ENCODE measurements at regions not wholly inside any gene's neighbourhood (a gene's known extent, or its start where the extent isn't known, plus 50 kb on each side); places are given as distances from the start of the nearest gene placed in this dataset.

- Histone ChIP-seq H3K36me3 (ENCODE audit: control insufficient read depth in 2 of 2, extremely low read depth in 1 of 2, insufficient read depth in 2 of 2, low read length in 2 of 2) (no peaks in the 10 kb centered on the region), H3K4me3 (replicated peaks in 1 of 3; ENCODE audit: insufficient read depth in 1 of 3, low read depth in 1 of 3, low read length in 3 of 3) (no peak overlapping the region), H2AFZ (ENCODE audit: low read depth, low read length) (no peak overlapping the region), H3K4me1 (ENCODE audit: control insufficient read depth, extremely low read depth, insufficient read depth, low read length) (no peaks in the 10 kb centered on the region), H3K9me1 (replicated peaks; ENCODE audit: control insufficient read depth, extremely low read depth, insufficient read depth, low read length) (no peaks in the 10 kb centered on the region), H3K27me3 (ENCODE audit: control insufficient read depth in 2 of 2, insufficient read depth in 2 of 2, low read length in 2 of 2) (no peaks in the 10 kb centered on the region), H4K20me1 (replicated peaks; ENCODE audit: control insufficient read depth, extremely low read depth, insufficient read depth, low read length) (no peaks in the 10 kb centered on the region), H3K4me2 (ENCODE audit: insufficient read depth, low read length) (no peak overlapping the region), H3K9me3 (replicated peaks; ENCODE audit: control insufficient read depth, insufficient read depth, low read length) (no peaks in the 10 kb centered on the region), H3K79me2 (ENCODE audit: control insufficient read depth, insufficient read depth, low read length) (no peaks in the 10 kb centered on the region), H3K27ac (ENCODE audit: insufficient read depth, low read depth, low read length) (no peak overlapping the region), H3K9ac (replicated peaks; ENCODE audit: extremely low read depth, insufficient read depth, low read length) (no peak overlapping the region)
- dilution Hi-C loops (cut with MboI; ENCODE audit: extremely low pct_ligation_motif_present, low sequenced_read_pairs): no loop called here
- CTCF ChIA-PET: no interaction called here
- intact Hi-C loops (cut with micrococcal nuclease): no loop called here
- FAIRE-seq (no peak), DNase-seq (ENCODE audit: low read depth, low spot score) (no peak)
- BruUV-seq (replicated peaks): no TSS peak
- POLR2A ChIA-PET: no interaction called here
- no peak for TF ChIP-seq POLR2AphosphoS5 (IDR thresholded peaks at IDR 0.05; ENCODE audit: insufficient read depth, low read depth, low read length)
- TF ChIP-seq JUN (IDR thresholded peaks at IDR 0.05; ENCODE audit: borderline replicate concordance, insufficient read depth, insufficient read length, low read depth): no peak
- no peak for TF ChIP-seq MYC (IDR thresholded peaks at IDR 0.05; ENCODE audit: low read depth, low read length)
- no peak for TF ChIP-seq POLR2A (IDR thresholded peaks at IDR 0.05; ENCODE audit: low read depth, low read length)
- no peak for TF ChIP-seq EZH2 (IDR thresholded peaks at IDR 0.05; ENCODE audit: borderline replicate concordance, low read depth, low read length, severe bottlenecking)
- no peak for TF ChIP-seq MAX (IDR thresholded peaks at IDR 0.05; ENCODE audit: insufficient read depth, insufficient read length)
- TF ChIP-seq CTCF (IDR thresholded peaks at IDR 0.05; ENCODE audit: extremely low read depth in 1 of 2, insufficient read depth in 1 of 2, low read depth in 1 of 2, low read length in 2 of 2): no peak
- no peak for TF ChIP-seq FOS (IDR thresholded peaks at IDR 0.05; ENCODE audit: borderline replicate concordance, insufficient read depth, low read length)
Measured at GRCh38 chr1:14117700-14118099, 417.7 kb downstream of the PRDM2 start.
